SW 1271 (cell line): ENCODE measurements at regions not wholly inside any gene's neighbourhood (a gene's known extent, or its start where the extent isn't known, plus 50 kb on each side); places are given as distances from the start of the nearest gene placed in this dataset.

Experiments
- DNase-seq, 2 experiments: peaks; one replicate each; lab custom pipeline; 2025; lab: John Stamatoyannopoulos, UW

DNA sequence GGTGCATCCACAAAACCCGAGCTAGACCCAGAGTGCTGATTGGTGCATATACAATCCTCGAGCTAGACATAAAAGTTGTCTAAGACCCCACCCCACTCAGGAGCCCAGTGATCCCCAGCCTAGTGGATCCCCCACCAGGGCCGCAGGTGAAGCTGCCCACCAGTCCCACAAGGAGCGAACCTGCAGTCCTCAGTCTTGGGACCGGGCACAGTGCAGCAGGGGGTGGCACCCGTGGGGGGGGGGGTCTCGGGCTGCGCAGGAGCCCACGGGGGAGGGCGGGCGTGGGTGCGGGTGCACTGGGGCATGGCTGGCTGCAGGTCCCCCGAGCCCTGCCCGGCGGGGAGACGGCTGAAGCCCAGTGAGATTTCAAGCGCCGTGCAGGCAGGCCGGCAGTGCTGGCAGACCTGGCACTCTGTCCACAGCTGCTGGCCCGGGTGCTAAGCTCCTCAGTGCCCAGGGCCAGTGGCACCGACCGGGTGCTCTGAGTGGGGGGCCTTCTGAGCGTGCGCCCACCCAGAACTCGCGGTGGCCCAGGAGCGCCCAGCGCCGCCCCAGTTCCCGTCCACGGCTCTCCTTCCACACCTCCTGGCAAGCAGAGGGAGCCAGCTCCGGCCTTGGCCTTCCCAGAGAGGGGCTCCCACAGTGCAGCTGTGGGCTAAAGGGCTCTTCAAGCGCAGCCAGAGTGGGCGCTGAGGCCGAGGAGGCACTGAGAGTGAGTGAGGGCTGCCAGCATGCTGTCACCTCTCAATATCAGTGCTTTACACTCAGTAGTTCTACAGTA, 989.1 kb downstream of the FAM181B start:
- DNase-seq: no peak

GRCh38 chr11:81725701-81726100, 1008.0 kb downstream of the FAM181B start:
- DNase-seq: peak in 1 of 2 experiments; percentile 17

DNA sequence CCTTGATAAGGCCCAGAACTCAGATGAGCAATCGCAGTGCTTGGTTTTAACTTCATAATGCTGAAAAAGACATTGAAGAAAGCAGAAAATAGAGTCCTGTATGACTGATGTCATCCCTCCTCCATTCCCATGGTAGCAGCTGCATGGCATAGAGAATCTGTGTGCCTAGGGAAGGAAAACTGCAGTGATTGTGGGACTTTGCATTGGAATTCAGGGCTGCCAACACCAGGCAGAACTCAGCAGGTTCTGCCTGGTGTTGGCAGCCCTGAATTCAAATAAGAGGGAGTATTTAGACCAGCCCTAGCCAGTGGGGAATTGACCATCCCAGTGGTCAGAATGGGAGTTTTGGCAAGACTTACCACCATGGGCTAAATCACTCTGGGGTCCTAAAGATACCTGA, 1016.0 kb downstream of the FAM181B start:
- no peak for DNase-seq

- no peak for DNase-seq
Measured at GRCh38 chr11:81707881-81708280, 1025.8 kb downstream of the FAM181B start.

DNA sequence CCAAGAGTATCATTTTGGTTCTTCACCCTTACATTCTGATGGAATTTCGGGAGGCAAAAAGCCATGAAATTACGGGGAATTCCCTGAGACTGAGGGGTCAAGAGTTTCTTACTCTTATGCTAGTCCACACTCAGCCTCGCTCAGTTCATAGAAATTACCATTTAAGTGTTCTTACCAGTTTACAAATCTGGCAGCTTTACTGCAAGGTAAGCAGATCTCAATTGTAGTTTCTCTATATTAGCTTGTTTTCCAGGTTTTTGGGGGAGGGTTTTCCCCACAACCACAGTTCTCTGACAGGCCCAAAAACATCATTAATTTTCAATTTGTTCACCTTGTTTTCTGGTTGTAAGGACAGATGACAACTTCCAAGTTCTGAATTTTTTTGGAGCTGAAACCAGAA, 1028.4 kb downstream of the FAM181B start:
- DNase-seq: no peak

GRCh38 chr11:81700076-81700475, 1033.6 kb downstream of the FAM181B start:
- DNase-seq: no peak

GRCh38 chr11:81687057-81687456, 1046.6 kb downstream of the FAM181B start:
- no peak for DNase-seq

DNA sequence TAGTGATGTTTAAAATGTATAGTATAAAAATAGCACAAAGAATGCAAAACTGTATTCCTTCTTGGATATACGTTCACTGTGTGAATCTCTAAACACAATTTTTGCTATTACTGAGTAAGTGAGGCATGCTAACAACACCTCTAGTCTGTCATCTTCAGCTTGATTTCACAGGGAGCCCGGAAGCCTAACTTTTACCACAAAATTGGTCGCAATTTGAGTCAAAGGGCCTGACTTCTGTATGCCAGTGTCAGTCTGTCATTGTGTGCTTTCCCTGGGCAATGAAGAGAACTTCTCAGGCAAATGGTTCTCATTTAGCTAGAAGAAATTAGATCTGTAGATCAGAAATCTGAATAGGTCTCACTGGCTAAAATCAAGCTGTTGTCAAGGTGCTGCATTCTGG, 1059.5 kb downstream of the FAM181B start:
- DNase-seq: peak in 1 of 2 experiments; percentile 1

DNA sequence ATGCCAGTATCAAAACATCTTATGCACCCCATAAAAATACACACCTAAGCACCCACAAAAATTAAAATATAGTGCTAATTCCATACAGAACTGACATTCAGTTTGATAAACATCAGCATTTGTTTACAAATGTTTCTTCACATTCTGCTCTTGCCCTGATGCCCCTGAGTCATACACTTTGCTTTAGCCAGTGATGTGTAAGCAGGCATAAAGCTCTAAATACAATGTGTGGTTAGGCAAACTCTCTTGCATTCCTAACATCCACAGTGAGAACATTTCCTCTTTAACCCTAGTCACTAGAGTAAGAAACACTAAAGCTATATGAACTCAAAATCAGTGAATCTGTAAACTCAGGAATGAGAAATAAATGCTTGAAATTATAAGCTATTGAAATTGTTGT, 1060.7 kb downstream of the FAM181B start:
- no peak for DNase-seq

GRCh38 chr11:81669935-81670543, 1063.6 kb downstream of the FAM181B start:
- no peak for DNase-seq

GRCh38 chr11:81658722-81659121, 1074.9 kb downstream of the FAM181B start:
- peak in 1 of 2 experiments; percentile 33 for DNase-seq

- DNase-seq: no peak
Measured at GRCh38 chr11:81655351-81655750, 1078.3 kb downstream of the FAM181B start.

GRCh38 chr11:81647374-81647773, 1086.3 kb downstream of the FAM181B start:
- DNase-seq: no peak

DNA sequence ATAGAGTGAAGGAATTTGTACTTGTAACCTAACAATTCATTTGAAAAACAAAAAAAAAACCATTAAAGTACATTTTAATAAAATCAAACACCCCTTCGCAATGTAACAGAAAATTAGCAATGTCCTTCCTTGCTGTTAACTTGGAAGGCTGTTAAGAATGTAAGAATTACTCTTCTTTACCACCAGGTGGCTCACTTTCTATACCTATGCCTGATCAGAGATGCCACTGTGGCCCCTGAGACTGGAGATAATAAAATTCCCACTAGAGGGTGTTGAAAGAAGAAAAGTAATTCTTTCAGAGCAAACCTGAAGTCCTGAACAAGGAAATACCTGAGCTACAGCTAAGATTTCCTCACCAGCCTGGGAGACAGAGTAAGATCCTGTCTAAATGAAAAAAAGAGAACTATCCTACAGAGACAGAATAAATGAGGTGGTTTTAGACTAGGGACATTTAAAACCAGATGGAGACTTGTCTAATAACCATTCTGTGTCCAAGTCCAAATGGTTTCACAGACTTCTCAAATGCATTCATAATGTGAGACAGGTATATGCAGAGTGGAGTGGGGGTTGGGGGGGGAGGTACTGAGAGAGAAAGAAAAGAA, 1089.3 kb downstream of the FAM181B start:
- peak; percentile 16 to 87 for DNase-seq

- no peak for DNase-seq
Measured at GRCh38 chr11:81634483-81634882, 1099.2 kb downstream of the FAM181B start.

- DNase-seq: no peak
Measured at GRCh38 chr11:81602508-81602907, 1131.2 kb downstream of the FAM181B start.

GRCh38 chr11:81596704-81597103, 1137.0 kb downstream of the FAM181B start:
- no peak for DNase-seq

DNA sequence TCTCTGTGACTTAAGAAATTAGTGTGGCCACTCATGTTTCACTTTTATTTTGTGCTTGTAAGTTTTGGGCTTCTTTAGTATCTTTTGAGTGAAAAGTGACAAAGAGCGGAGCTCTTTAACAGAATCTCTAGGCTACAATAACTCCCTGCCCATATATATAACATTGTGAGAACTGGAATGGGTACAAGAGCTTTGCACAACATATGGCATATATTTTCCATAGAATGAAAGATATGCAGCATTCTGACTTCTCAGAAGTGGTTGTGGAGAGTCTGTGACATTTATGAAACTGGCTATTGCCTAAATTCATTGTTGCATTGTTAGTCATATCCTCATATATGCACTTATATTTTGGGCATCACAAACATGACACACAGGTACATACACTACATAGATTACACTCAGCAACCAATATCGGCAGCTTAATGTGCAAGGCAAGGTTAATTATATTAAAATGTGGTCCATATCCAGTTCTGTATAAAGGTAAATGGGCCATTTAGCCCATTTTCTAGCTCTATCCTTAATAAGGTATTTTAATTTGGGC, 1148.2 kb downstream of the FAM181B start:
- no peak for DNase-seq

- DNase-seq: no peak
Measured at GRCh38 chr11:81579339-81579738, 1154.3 kb downstream of the FAM181B start.

DNA sequence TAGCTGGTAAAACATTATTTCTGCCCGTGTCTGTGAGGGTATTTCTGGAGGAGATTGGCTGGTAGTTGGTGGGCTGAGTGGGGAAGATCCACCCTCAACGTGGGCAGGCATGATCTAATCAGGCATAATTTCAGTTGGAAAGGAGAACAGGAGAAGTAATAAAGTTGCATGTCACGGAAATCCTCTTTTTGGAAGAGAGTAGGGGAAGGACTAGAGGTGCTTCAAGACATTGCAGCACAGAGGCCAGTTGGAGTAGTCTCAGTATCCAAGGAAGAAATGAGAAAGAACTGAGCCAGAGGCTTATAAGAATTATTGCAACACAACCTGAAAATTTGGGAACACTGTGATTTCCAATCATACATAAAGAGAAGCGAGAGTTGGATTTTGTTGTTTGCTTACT, 1155.1 kb downstream of the FAM181B start:
- no peak for DNase-seq

DNA sequence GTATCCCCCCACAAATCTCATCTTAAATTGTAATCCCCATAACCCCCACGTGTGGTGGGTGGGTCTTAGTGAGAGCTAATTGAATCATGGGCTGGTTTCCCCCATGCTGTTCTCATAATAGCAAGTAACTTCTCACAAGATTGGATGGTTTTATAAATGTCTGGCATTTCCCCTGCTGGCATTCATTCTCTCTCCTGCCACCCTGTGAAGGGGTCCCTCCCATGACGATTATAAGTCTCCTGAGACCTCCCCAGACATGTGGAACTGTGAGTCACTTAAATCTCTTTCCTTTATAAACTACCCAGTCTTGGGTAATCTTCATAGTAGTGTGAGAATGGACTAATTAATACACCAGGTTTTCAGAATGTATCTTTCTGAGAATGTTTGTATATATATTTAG, 1159.4 kb downstream of the FAM181B start:
- no peak for DNase-seq

GRCh38 chr11:81573367-81573766, 1160.3 kb downstream of the FAM181B start:
- DNase-seq: no peak

GRCh38 chr11:81570669-81571068, 1163.0 kb downstream of the FAM181B start:
- DNase-seq: no peak
